Neural cell (in vitro differentiated cells): ENCODE measurements at regions not wholly inside any gene's neighbourhood (a gene's known extent, or its start where the extent isn't known, plus 50 kb on each side); places are given as distances from the start of the nearest gene placed in this dataset.

Source experiments
- H2AFZ ChIP-seq: fragments of 200-600, 300-800 bp; sonication (generic), shearing (Covaris generic); 2 replicates; pipeline ENCODE4 v1.6.0; 2014; ENCODE audit warnings: low read depth, mild to moderate bottlenecking, antibody characterized with exemption, low read length, moderate library complexity
- H3F3A ChIP-seq: fragments of 200-600 bp; shearing (Covaris generic); 2 replicates; pipeline ENCODE4 v1.6.1; 2016; ENCODE audit warnings: mild to moderate bottlenecking, moderate library complexity, mixed read lengths, antibody characterized with exemption, low read length; ENCODE audit not compliant: insufficient read depth, poor library complexity, severe bottlenecking
- H3K27ac ChIP-seq: fragments of 200-600, 300-800 bp; sonication (generic), shearing (Covaris generic); 2 replicates; pipeline ENCODE4 v1.5.1; 2014; ENCODE audit warnings: mild to moderate bottlenecking, low read length, moderate library complexity
- H3K27me3 ChIP-seq: fragments of 300-800, 200-600 bp; sonication (generic), shearing (Covaris generic); 2 replicates; pipeline ENCODE4 v1.6.0; 2014; ENCODE audit warnings: mild to moderate bottlenecking, low read depth, low read length, moderate library complexity; ENCODE audit not compliant: insufficient read depth
- H3K36me3 ChIP-seq: fragments of 300-800, 200-600 bp; sonication (generic), shearing (Covaris generic); 2 replicates; pipeline ENCODE4 v1.5.1; 2014; ENCODE audit warnings: mild to moderate bottlenecking, antibody characterized with exemption, low read length, moderate library complexity; ENCODE audit not compliant: insufficient read depth
- H3K4me2 ChIP-seq: fragments of 300-800, 200-600 bp; sonication (generic), shearing (Covaris generic); 2 replicates; pipeline ENCODE4 v1.6.0; 2014; ENCODE audit warnings: mild to moderate bottlenecking, low read length
- H3K4me3 ChIP-seq: fragments of 300-800, 200-600 bp; sonication (generic), shearing (Covaris generic); 2 replicates; pipeline ENCODE4 v1.5.1; 2014; ENCODE audit warnings: mild to moderate bottlenecking, low read length, moderate library complexity
- H3K79me2 ChIP-seq: fragments of 200-600 bp; shearing (Covaris generic); replicated peaks from 2 replicates; pipeline ENCODE4 v1.6.0; 2014; ENCODE audit warnings: mild to moderate bottlenecking, low read length, moderate library complexity; ENCODE audit not compliant: insufficient read depth
- H3K9ac ChIP-seq: fragments of 300-800, 200-600 bp; sonication (generic), shearing (Covaris generic); 2 replicates; pipeline ENCODE4 v1.6.1; 2016; ENCODE audit warnings: mild to moderate bottlenecking, low read length, mixed read lengths
- H3K9me2 ChIP-seq: fragments of 200-600 bp; shearing (Covaris generic); 2 replicates; pipeline ENCODE4 v1.6.1; 2016; ENCODE audit warnings: mild to moderate bottlenecking, low read length, mixed read lengths; ENCODE audit not compliant: insufficient read depth
- H3K9me3 ChIP-seq: fragments of 200-600, 300-800 bp; sonication (generic), shearing (Covaris generic); 2 replicates; pipeline ENCODE4 v1.6.1; 2016; ENCODE audit warnings: mild to moderate bottlenecking, mixed run types, low read length, moderate library complexity, mixed read lengths
- H4K20me1 ChIP-seq: fragments of 200-600 bp; shearing (Covaris generic); 2 replicates; pipeline ENCODE4 v1.6.1; 2016; ENCODE audit warnings: mild to moderate bottlenecking, mixed run types; ENCODE audit not compliant: insufficient read depth
- EP300 ChIP-seq: fragments of 450-650 bp; conservative IDR thresholded peaks from 2 replicates; pipeline ENCODE4 v1.6.1; 2014; ENCODE audit warnings: antibody characterized with exemption, mild to moderate bottlenecking, moderate library complexity; ENCODE audit not compliant: poor library complexity, severe bottlenecking
- EZH2 ChIP-seq: fragments of 200-600, 300-800 bp; shearing (Covaris generic), sonication (generic); IDR thresholded peaks from 2 replicates; pipeline ENCODE4 v1.6.1; 2014; ENCODE audit warnings: antibody characterized with exemption, low read length, borderline replicate concordance, mild to moderate bottlenecking; ENCODE audit not compliant: insufficient read depth, poor library complexity, severe bottlenecking
- MXI1 ChIP-seq: fragments of 450-650 bp; conservative IDR thresholded peaks from 2 replicates; pipeline ENCODE4 v1.6.1; 2014; ENCODE audit warnings: antibody characterized with exemption, mild to moderate bottlenecking; ENCODE audit not compliant: poor library complexity, severe bottlenecking
- POLR2AphosphoS5 ChIP-seq: IDR thresholded peaks from 2 replicates; pipeline ENCODE4 v1.6.1; 2012
- RAD21 ChIP-seq: fragments of 450-650 bp; conservative IDR thresholded peaks from 2 replicates; pipeline ENCODE4 v1.6.1; 2014; ENCODE audit warnings: antibody characterized with exemption, mild to moderate bottlenecking, moderate library complexity
- REST ChIP-seq: IDR thresholded peaks from 2 replicates; pipeline ENCODE4 v1.6.1; 2012; ENCODE audit warnings: borderline replicate concordance
- SMC3 ChIP-seq: fragments of 450-650 bp; conservative IDR thresholded peaks from 2 replicates; pipeline ENCODE4 v1.6.1; 2014; ENCODE audit warnings: antibody characterized with exemption, mild to moderate bottlenecking, moderate library complexity; ENCODE audit not compliant: poor library complexity
- TAF1 ChIP-seq: IDR thresholded peaks from 2 replicates; pipeline ENCODE4 v1.6.1; 2012; ENCODE audit warnings: low read depth
- TF ChIP-seq, protein P1 (sequence below): fragments of 450-650 bp; IDR thresholded peaks from 2 replicates; pipeline ENCODE4 v1.5.1; 2014; ENCODE audit warnings: antibody characterized with exemption, mild to moderate bottlenecking, moderate library complexity; ENCODE audit not compliant: poor library complexity, severe bottlenecking

DNA sequence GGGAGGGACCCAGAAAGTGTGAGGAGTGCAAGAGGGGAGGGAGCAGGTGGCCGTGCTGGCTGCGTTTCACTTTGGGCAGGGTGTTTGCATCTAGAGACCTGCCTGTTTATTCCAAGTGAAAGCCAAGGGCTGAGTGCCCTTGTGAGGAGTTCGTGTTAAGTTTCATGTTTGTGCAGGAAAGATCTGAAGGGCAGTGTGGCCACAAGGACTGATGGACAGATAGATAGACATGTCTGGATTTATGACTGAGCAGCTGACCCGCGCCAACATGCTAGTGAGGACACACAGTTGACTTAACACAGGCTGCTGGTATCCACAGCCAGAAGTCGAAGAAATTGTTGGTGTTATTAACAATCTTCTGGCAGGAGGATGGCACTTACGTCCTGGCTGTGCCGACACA, 387.6 kb upstream of the TNP1 start:
- no peaks in the 10 kb centered on the region for H3K9me2 ChIP-seq
- no peak overlapping the region for H3K27ac ChIP-seq
- H3K79me2 ChIP-seq, result no peaks in the 10 kb centered on the region
- no peaks in the 10 kb centered on the region for H3K27me3 ChIP-seq
- no peaks in the 10 kb centered on the region for H3K9me3 ChIP-seq
- H3K9ac ChIP-seq, result no peak overlapping the region
- no peak overlapping the region for H2AFZ ChIP-seq
- no peaks in the 10 kb centered on the region for H3K36me3 ChIP-seq
- H4K20me1 ChIP-seq, result no peaks in the 10 kb centered on the region
- no peaks in the 10 kb centered on the region for H3F3A ChIP-seq
- no peak for TF ChIP-seq EZH2
- TF ChIP-seq MXI1, result no peak
- no peak for TF ChIP-seq SMC3
- TF ChIP-seq RAD21, result no peak
- TF ChIP-seq TAF1, result no peak
- TF ChIP-seq, protein P1, sequence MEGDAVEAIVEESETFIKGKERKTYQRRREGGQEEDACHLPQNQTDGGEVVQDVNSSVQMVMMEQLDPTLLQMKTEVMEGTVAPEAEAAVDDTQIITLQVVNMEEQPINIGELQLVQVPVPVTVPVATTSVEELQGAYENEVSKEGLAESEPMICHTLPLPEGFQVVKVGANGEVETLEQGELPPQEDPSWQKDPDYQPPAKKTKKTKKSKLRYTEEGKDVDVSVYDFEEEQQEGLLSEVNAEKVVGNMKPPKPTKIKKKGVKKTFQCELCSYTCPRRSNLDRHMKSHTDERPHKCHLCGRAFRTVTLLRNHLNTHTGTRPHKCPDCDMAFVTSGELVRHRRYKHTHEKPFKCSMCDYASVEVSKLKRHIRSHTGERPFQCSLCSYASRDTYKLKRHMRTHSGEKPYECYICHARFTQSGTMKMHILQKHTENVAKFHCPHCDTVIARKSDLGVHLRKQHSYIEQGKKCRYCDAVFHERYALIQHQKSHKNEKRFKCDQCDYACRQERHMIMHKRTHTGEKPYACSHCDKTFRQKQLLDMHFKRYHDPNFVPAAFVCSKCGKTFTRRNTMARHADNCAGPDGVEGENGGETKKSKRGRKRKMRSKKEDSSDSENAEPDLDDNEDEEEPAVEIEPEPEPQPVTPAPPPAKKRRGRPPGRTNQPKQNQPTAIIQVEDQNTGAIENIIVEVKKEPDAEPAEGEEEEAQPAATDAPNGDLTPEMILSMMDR, result no peak
- TF ChIP-seq EP300, result no peak
- no peak for TF ChIP-seq POLR2AphosphoS5
- no peak for TF ChIP-seq REST
- H3K4me2 ChIP-seq, result no peak overlapping the region
- H3K4me3 ChIP-seq, result no peak overlapping the region

DNA sequence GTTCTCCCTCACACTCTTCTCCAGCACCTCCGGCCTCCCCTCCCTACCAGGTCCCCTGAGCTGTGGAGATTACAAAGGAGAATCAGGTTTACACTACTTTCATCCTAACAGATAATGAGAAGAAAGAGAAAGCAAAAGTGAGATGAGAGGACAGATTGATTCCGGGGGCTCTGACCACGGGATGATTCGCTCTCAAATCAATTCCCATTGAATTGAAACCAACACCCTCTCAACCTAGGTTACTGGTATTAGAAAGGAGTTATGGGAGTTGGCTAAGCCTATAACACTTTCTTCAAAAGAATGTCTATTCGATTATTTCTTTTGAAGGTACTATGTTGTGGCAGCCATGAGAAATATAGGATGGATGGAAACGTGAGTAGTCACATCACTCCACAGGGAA, 386.2 kb upstream of the TNP1 start:
- TF ChIP-seq POLR2AphosphoS5 (no peak), EZH2 (no peak), MXI1 (no peak), TAF1 (no peak), EP300 (no peak), RAD21 (no peak), REST (no peak), SMC3 (no peak)
- TF ChIP-seq, protein P1, result no peak
- no peaks in the 10 kb centered on the region for H3K36me3 ChIP-seq
- H2AFZ ChIP-seq, result no peak overlapping the region
- H3K4me2 ChIP-seq, result no peak overlapping the region
- no peaks in the 10 kb centered on the region for H3K27me3 ChIP-seq
- no peaks in the 10 kb centered on the region for H3K79me2 ChIP-seq
- no peak overlapping the region for H3K4me3 ChIP-seq
- H3K9me3 ChIP-seq, result no peaks in the 10 kb centered on the region
- no peak overlapping the region for H3K9ac ChIP-seq
- H4K20me1 ChIP-seq, result no peaks in the 10 kb centered on the region
- no peaks in the 10 kb centered on the region for H3K9me2 ChIP-seq
- no peak overlapping the region for H3K27ac ChIP-seq
- no peaks in the 10 kb centered on the region for H3F3A ChIP-seq
